Adrenal gland (tissue), 5 donors: ENCODE measurements at regions not wholly inside any gene's neighbourhood (a gene's known extent, or its start where the extent isn't known, plus 50 kb on each side); places are given as distances from the start of the nearest gene placed in this dataset.

ENCODE experiments used
- CTCF ChIP-seq, 6 experiments: fragments of 450-650 bp in 4 of 6; fragments of 200-600 bp in 2 of 6; sonication (generic) in 1 of 6; IDR thresholded peaks; 1 replicate in 5 of 6; 2 replicates in 1 of 6; pipeline versions ENCODE4 v1.5.1 to v1.8.0; 2016 to 2021; ENCODE audit warnings: antibody characterized with exemption in 6 of 6, mild to moderate bottlenecking in 2 of 6, moderate library complexity in 1 of 6
- POLR2A ChIP-seq, 2 donors: fragments of 450-650 bp; IDR thresholded peaks; one replicate each; pipeline ENCODE4 v1.6.1; 2017; ENCODE audit warnings: antibody characterized with exemption in 2 of 2, mild to moderate bottlenecking in 2 of 2, moderate library complexity in 1 of 2
- donor health status: DM: no; HTN: no; CAD: no.

DNA sequence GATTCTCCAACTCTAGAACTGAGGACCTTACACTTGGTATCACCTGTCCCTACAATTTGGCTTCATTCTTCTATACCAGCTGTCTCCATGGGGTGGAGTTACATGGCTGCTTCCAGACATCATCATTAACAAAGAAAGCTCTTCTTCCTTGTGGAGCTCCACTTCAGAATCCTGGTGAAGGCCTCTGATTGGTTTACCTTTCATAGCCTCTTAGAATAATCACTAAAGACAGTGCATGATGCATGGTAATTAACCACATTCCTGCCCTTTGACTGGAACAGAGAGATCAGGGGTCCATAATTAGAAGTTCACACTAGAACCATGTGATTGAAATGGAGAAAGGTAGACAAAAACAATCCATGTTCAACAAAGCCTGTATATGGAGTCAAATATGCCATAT, 112.6 kb upstream of the ZNF827 start:
- no peak for TF ChIP-seq CTCF (IDR thresholded peaks at IDR 0.05)
- TF ChIP-seq POLR2A (IDR thresholded peaks at IDR 0.05) = no peak
